ENCODE measurements at regions not wholly inside any gene's neighbourhood (a gene's known extent, or its start where the extent isn't known, plus 50 kb on each side); places are given as distances from the start of the nearest gene placed in this dataset.

DNA sequence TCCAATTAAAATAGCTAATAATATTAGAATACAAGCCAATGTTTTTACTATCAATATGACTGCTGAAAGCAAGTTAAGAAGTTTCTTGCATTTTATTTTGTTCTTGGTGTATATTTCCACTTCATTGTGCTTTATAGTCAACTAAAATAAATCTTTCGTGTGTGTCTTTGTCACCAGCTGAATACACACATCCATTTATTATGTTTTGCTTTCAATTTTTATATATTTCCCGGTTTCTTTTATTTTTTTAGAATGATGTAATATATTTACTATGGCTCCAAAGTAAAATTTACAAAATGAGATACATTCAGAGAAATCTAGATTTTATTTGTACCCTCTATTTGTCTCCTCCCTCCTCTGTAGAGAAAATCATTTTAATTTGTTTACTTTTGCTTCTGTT is 495.9 kb upstream of the PAPPA start:
- Histone ChIP-seq H3K4me3 (no peak overlapping the region), H3K27ac (no peak overlapping the region), H3K9me2 (replicated peaks; ENCODE audit: insufficient read depth) (no peaks in the 10 kb centered on the region), H3K36me3 (replicated peaks; ENCODE audit: insufficient read depth, low read depth) (no peaks in the 10 kb centered on the region), H3K9me3 (ENCODE audit: low read depth) (no peaks in the 10 kb centered on the region), H4K20me1 (ENCODE audit: insufficient read depth, poor library complexity, severe bottlenecking) (no peaks in the 10 kb centered on the region), H2AFZ (no peak overlapping the region), H3K27me3 (no peaks in the 10 kb centered on the region), H3K4me1 (ENCODE audit: insufficient read depth) (no peaks in the 10 kb centered on the region), H3K79me2 (no peaks in the 10 kb centered on the region), H3K4me2 (no peak overlapping the region)
- TF ChIP-seq, protein P1, sequence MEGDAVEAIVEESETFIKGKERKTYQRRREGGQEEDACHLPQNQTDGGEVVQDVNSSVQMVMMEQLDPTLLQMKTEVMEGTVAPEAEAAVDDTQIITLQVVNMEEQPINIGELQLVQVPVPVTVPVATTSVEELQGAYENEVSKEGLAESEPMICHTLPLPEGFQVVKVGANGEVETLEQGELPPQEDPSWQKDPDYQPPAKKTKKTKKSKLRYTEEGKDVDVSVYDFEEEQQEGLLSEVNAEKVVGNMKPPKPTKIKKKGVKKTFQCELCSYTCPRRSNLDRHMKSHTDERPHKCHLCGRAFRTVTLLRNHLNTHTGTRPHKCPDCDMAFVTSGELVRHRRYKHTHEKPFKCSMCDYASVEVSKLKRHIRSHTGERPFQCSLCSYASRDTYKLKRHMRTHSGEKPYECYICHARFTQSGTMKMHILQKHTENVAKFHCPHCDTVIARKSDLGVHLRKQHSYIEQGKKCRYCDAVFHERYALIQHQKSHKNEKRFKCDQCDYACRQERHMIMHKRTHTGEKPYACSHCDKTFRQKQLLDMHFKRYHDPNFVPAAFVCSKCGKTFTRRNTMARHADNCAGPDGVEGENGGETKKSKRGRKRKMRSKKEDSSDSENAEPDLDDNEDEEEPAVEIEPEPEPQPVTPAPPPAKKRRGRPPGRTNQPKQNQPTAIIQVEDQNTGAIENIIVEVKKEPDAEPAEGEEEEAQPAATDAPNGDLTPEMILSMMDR (IDR thresholded peaks at IDR 0.05; ENCODE audit: poor library complexity): no peak
- no peak for TF ChIP-seq EZH2phosphoT487 (IDR thresholded peaks at IDR 0.05; ENCODE audit: low read depth, severe bottlenecking, unreplicated experiment)
- TF ChIP-seq EZH2 (IDR thresholded peaks at IDR 0.05; ENCODE audit: borderline replicate concordance): no peak
- 83% methylated on average over 2 of the region's 2 CpGs for WGBS (ENCODE audit: low lambda C conversion rate, missing lambda C conversion rate)
- DNase-seq (ENCODE audit: low spot score): no peak

GRCh38 chr9:115665519-115665918 is 488.1 kb upstream of the PAPPA start:
- Histone ChIP-seq H3K9me3 (ENCODE audit: low read depth) (no peaks in the 10 kb centered on the region), H3K27ac (no peak overlapping the region), H3K9me2 (replicated peaks; ENCODE audit: insufficient read depth) (no peaks in the 10 kb centered on the region), H3K4me3 (no peak overlapping the region), H3K27me3 (no peaks in the 10 kb centered on the region), H4K20me1 (ENCODE audit: insufficient read depth, poor library complexity, severe bottlenecking) (no peaks in the 10 kb centered on the region), H3K36me3 (replicated peaks; ENCODE audit: insufficient read depth, low read depth) (no peaks in the 10 kb centered on the region), H3K79me2 (no peaks in the 10 kb centered on the region), H3K4me2 (no peak overlapping the region), H2AFZ (no peak overlapping the region), H3K4me1 (ENCODE audit: insufficient read depth) (no peaks in the 10 kb centered on the region)
- 65% methylated on average over 2 of the region's 2 CpGs for WGBS (ENCODE audit: low lambda C conversion rate, missing lambda C conversion rate)
- no peak for DNase-seq (ENCODE audit: low spot score)
- TF ChIP-seq, protein P1 (IDR thresholded peaks at IDR 0.05; ENCODE audit: poor library complexity): no peak
- TF ChIP-seq EZH2 (IDR thresholded peaks at IDR 0.05; ENCODE audit: borderline replicate concordance) (no peak), EZH2phosphoT487 (IDR thresholded peaks at IDR 0.05; ENCODE audit: low read depth, severe bottlenecking, unreplicated experiment) (no peak)

GRCh38 chr9:115668521-115668920 is 485.1 kb upstream of the PAPPA start:
- Histone ChIP-seq H3K4me2 (no peak overlapping the region), H3K36me3 (replicated peaks; ENCODE audit: insufficient read depth, low read depth) (no peaks in the 10 kb centered on the region), H3K4me1 (ENCODE audit: insufficient read depth) (no peaks in the 10 kb centered on the region), H3K9me3 (ENCODE audit: low read depth) (no peaks in the 10 kb centered on the region), H3K4me3 (no peak overlapping the region), H4K20me1 (ENCODE audit: insufficient read depth, poor library complexity, severe bottlenecking) (no peaks in the 10 kb centered on the region), H3K79me2 (no peaks in the 10 kb centered on the region), H2AFZ (no peak overlapping the region), H3K27ac (peak overlapping the region; percentile 59), H3K27me3 (no peaks in the 10 kb centered on the region), H3K9me2 (replicated peaks; ENCODE audit: insufficient read depth) (no peaks in the 10 kb centered on the region)
- WGBS (ENCODE audit: low lambda C conversion rate, missing lambda C conversion rate): 98% methylated on average over 2 of the region's 2 CpGs
- TF ChIP-seq EZH2phosphoT487 (IDR thresholded peaks at IDR 0.05; ENCODE audit: low read depth, severe bottlenecking, unreplicated experiment) (no peak), EZH2 (IDR thresholded peaks at IDR 0.05; ENCODE audit: borderline replicate concordance) (no peak)
- TF ChIP-seq, protein P1 (IDR thresholded peaks at IDR 0.05; ENCODE audit: poor library complexity): no peak
- DNase-seq (ENCODE audit: low spot score): peak; percentile 19
